K562 (cell line): ENCODE measurements at regions not wholly inside any gene's neighbourhood (a gene's known extent, or its start where the extent isn't known, plus 50 kb on each side); places are given as distances from the start of the nearest gene placed in this dataset.

Source experiments
- ATAC-seq: fragments of 200-7000 bp; cut with Tn5 transposase; 3 replicates; pipeline ENCODE4 v1.9.1; 2020; ENCODE audit warnings: moderate library complexity
- BruUV-seq: library from RNA; stranded (reverse); fragments of 400-500 nt; replicated peaks from 2 replicates; lab custom pipeline; 2021; lab: Mats Ljungman, UMichigan
- CTCF ChIA-PET: fragments of 300-600 bp; formaldehyde crosslinking; extraction: SDS; loops from one replicate; lab custom pipeline; 2021; ENCODE audit warnings: low intra/inter-chr PET ratio; lab: Yijun Ruan, JAX
- POLR2A ChIA-PET: fragments of 300-600, 350-650 bp; sonication (Branson Sonifier 250); formaldehyde crosslinking; extraction: SDS; loops from one replicate; lab custom pipeline; 2021; ENCODE audit warnings: antibody characterized with exemption, inconsistent platforms; lab: Yijun Ruan, JAX
- DNase-seq, 4 experiments: peaks; one replicate each; pipeline versions ENCODE4 v3.0.0 to v3.0.0-alpha.2; 2011 to 2018; ENCODE audit warnings: low spot score in 3 of 4, mixed read lengths in 3 of 4; ENCODE audit errors: extremely low read depth in 1 of 4
- FAIRE-seq: peaks from 2 replicates; lab custom pipeline; 2011; peaks lifted over from hg19 to GRCh38; lab: Jason Lieb, UNC
- H2AFZ ChIP-seq: 2 replicates; pipeline ENCODE4 v1.6.0; 2011; ENCODE audit warnings: low read depth, low read length, control low read depth, inconsistent platforms
- H3K27ac ChIP-seq: fragments of 200-600 bp; 3 replicates; pipeline ENCODE4 v1.8.0; 2011; ENCODE audit warnings: low read depth, mild to moderate bottlenecking, control low read depth, inconsistent platforms, low read length, moderate library complexity, mixed read lengths; ENCODE audit errors: extremely low read depth
- H3K27me3 ChIP-seq, 2 experiments: fragments of 300-600 bp in 1 of 2; 2 replicates in 1 of 2; 3 replicates in 1 of 2; pipeline versions ENCODE4 v1.6.0 to v1.8.0; 2011; ENCODE audit warnings: inconsistent platforms in 2 of 2, low read length in 2 of 2, mild to moderate bottlenecking in 1 of 2, mixed read lengths in 1 of 2, moderate library complexity in 1 of 2; ENCODE audit not compliant: control insufficient read depth in 2 of 2, insufficient read depth in 2 of 2
- H3K36me3 ChIP-seq: fragments of 300-600 bp; 3 replicates; pipeline ENCODE4 v1.8.0; 2011; ENCODE audit warnings: mild to moderate bottlenecking, low read length, inconsistent platforms; ENCODE audit not compliant: control insufficient read depth, insufficient read depth
- H3K4me1 ChIP-seq, 2 experiments: fragments of 200-600 bp in 1 of 2; replicated peaks in 1 of 2; 2 replicates in 1 of 2; 3 replicates in 1 of 2; pipeline versions ENCODE4 v1.5.1 to v1.8.0; 2011; ENCODE audit warnings: inconsistent platforms in 2 of 2, low read length in 2 of 2, mild to moderate bottlenecking in 1 of 2, mixed read lengths in 1 of 2, moderate library complexity in 1 of 2; ENCODE audit not compliant: control insufficient read depth in 2 of 2, insufficient read depth in 2 of 2
- H3K4me2 ChIP-seq: 2 replicates; pipeline ENCODE4 v1.6.1; 2011; ENCODE audit warnings: low read length, control low read depth, inconsistent platforms, mixed read lengths; ENCODE audit not compliant: insufficient read depth
- H3K4me3 ChIP-seq: fragments of 200-600 bp; sonication (generic), shearing (Covaris generic); 2 replicates; pipeline ENCODE4 v1.5.1; 2016; ENCODE audit warnings: control low read depth, inconsistent platforms
- H3K79me2 ChIP-seq: fragments of 200-600 bp; 3 replicates; pipeline ENCODE4 v1.8.0; 2011; ENCODE audit warnings: low read length, inconsistent platforms; ENCODE audit not compliant: control insufficient read depth, insufficient read depth
- H3K9ac ChIP-seq, 2 experiments: 2 replicates each; pipeline versions ENCODE4 v1.6.0 to v1.6.1; 2011; ENCODE audit warnings: low read depth in 2 of 2, low read length in 2 of 2, control low read depth in 1 of 2, inconsistent platforms in 1 of 2, mild to moderate bottlenecking in 1 of 2, mixed read lengths in 1 of 2; ENCODE audit not compliant: insufficient read depth in 1 of 2
- H3K9me1 ChIP-seq: one replicate; pipeline ENCODE4 v1.6.0; 2011; ENCODE audit warnings: inconsistent platforms, mild to moderate bottlenecking, low read length, moderate library complexity; ENCODE audit not compliant: control insufficient read depth, insufficient read depth
- H3K9me3 ChIP-seq: replicated peaks from 2 replicates; pipeline ENCODE4 v1.5.1; 2011; ENCODE audit warnings: low read depth, low read length, inconsistent platforms; ENCODE audit not compliant: control insufficient read depth, insufficient read depth
- H4K20me1 ChIP-seq: replicated peaks from 2 replicates; pipeline ENCODE4 v1.6.1; 2011; ENCODE audit warnings: low read length, inconsistent platforms, mixed read lengths; ENCODE audit not compliant: control insufficient read depth, insufficient read depth
- ILF3 ChIP-seq: fragments of 450-650 bp; IDR thresholded peaks from 2 replicates; pipeline ENCODE4 v1.6.1; 2018; ENCODE audit warnings: antibody characterized with exemption, mild to moderate bottlenecking, moderate library complexity, borderline replicate concordance
- NR2C2 ChIP-seq, 2 experiments: fragments of 200-800 bp in 1 of 2; sonication (Bioruptor generic) in 1 of 2; sonication (generic) in 1 of 2; formaldehyde crosslinking in 1 of 2; IDR thresholded peaks; 2 replicates each; pipeline versions ENCODE4 v1.6.1 to v1.8.0; 2016 to 2022; ENCODE audit warnings: mild to moderate bottlenecking in 1 of 2, missing compliant biosample characterization in 1 of 2, missing genetic modification characterization in 1 of 2, missing genetic modification reagents in 1 of 2
- POLR2G ChIP-seq: fragments of 200-400 bp; formaldehyde crosslinking; IDR thresholded peaks from 2 replicates; pipeline ENCODE4 v1.6.1; 2017; ENCODE audit warnings: low read depth, mild to moderate bottlenecking, antibody characterized with exemption, low read length, moderate library complexity
- PYGO2 ChIP-seq: fragments of 450-650 bp; IDR thresholded peaks from 2 replicates; pipeline ENCODE4 v1.6.1; 2016; ENCODE audit warnings: mild to moderate bottlenecking, missing genetic modification characterization, moderate library complexity, missing compliant biosample characterization
- RAD51 ChIP-seq: fragments of 450-650 bp; IDR thresholded peaks from 2 replicates; pipeline ENCODE4 v1.7.1; 2016; ENCODE audit warnings: low read depth, mild to moderate bottlenecking, borderline replicate concordance
- ZNF717 ChIP-seq: fragments of 250-450 bp; sonication (Bioruptor Pico); IDR thresholded peaks from 2 replicates; pipeline ENCODE4 v1.5.0; 2021
- ZNF764 ChIP-seq: fragments of 250-450 bp; sonication (Bioruptor Pico); IDR thresholded peaks from 2 replicates; pipeline ENCODE4 v1.4.0; 2020; ENCODE audit warnings: low read depth, mild to moderate bottlenecking, moderate library complexity
- WGBS: fragments of 100-300 bp; shearing (Covaris generic); methylation state at CpG from one replicate; pipeline ENCODE4 v1.1.6; 2016; ENCODE audit warnings: low coverage, mixed read lengths; ENCODE audit not compliant: insufficient coverage; ENCODE audit errors: missing lambda C conversion rate; 5-methylcytosine and 5-hydroxymethylcytosine counted together
- in situ Hi-C: fragments of 300-500 bp; cut with MboI; formaldehyde crosslinking; loops from 4 replicates; pipeline ENCODE4 v1.15.0; 2018; ENCODE audit warnings: inconsistent platforms, mixed read lengths
- intact Hi-C: fragments of 100-400 bp; cut with micrococcal nuclease; formaldehyde crosslinking; loops from 2 replicates; pipeline ENCODE4 v1.14.2; 2022
- TF ChIP-seq, protein P1 (sequence below): sonication (generic); formaldehyde crosslinking; IDR thresholded peaks from 2 replicates; pipeline ENCODE4 v1.5.0; 2020; ENCODE audit warnings: missing genetic modification reagents

DNA sequence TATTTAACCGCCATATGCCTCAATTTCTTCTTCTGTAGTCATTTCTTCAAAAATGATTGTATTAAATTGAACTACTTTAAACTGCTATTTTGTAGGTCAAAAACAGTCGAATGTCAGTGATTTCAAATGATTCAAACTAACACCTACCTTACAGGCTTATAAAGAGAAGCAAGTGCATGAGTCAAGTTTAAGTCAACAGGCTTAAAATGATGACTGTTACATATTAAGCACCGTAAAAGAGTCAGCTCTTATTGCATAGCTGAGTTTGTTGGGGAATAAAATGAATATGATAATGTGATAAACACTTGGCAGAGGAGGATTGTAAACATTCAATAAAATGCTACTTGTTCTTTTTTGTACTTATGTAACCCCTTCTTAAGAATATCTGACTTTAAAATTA lies 90.1 kb upstream of the ANKRD1 start:
- Histone ChIP-seq H3K27me3 (peaks cover 0 to 2% of the 10 kb centered on the region in 2 experiments; a peak in 1 of 5 replicates), H4K20me1 (no peaks in the 10 kb centered on the region), H3K4me3 (no peak overlapping the region), H3K27ac (no peak overlapping the region), H3K36me3 (no peaks in the 10 kb centered on the region), H3K4me2 (no peak overlapping the region), H3K4me1 (no peaks in the 10 kb centered on the region), H3K9me1 (no peaks in the 10 kb centered on the region), H2AFZ (no peak overlapping the region), H3K9me3 (no peaks in the 10 kb centered on the region), H3K9ac (no peak overlapping the region), H3K79me2 (no peaks in the 10 kb centered on the region)
- BruUV-seq = no TSS peak
- DNase-seq (no peak), FAIRE-seq (no peak), ATAC-seq (no peak)
- in situ Hi-C loops = no loop called here
- ChIA-PET CTCF (no interaction called here), POLR2A (interaction anchor here (0.7 kb wide), 1 partner anchor 11 kb away, joined by 3 read pairs; no protein-coding TSS in a partner anchor)
- intact Hi-C loops = no loop called here
- 3% methylated on average over 3 of the region's 3 CpGs for WGBS
- TF ChIP-seq RAD51 (no peak), PYGO2 (tag) (no peak)
- TF ChIP-seq, all 486 proteins: peak for 0

DNA sequence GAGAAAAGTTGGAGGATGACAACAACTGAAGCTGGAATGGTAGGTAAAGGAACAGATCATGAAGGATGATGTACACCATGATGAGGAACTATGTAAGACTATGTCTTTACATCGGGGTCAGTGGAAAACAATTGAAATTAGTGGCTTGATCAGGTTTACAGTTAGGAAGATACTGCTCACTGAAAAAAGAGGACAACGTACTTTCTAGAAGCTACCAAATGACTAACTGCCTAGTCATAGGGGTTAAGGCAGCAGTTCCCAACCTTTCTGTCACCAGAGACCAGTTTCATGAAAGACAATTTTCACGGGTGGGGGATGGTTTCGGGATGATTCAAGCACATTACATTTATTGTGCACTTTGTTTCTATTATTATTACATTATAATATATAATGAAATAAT lies 91.6 kb upstream of the ANKRD1 start:
- no peaks in the 10 kb centered on the region for H3K79me2 ChIP-seq
- in situ Hi-C loops = no loop called here
- CTCF ChIA-PET = no interaction called here
- no peak for DNase-seq
- H3K9ac ChIP-seq = no peak overlapping the region
- H3K9me3 ChIP-seq = no peaks in the 10 kb centered on the region
- ATAC-seq = no peak
- no peaks in the 10 kb centered on the region for H3K4me1 ChIP-seq
- no TSS peak for BruUV-seq
- H3K4me2 ChIP-seq = no peak overlapping the region
- H4K20me1 ChIP-seq = no peaks in the 10 kb centered on the region
- no peak for FAIRE-seq
- TF ChIP-seq, protein P1, sequence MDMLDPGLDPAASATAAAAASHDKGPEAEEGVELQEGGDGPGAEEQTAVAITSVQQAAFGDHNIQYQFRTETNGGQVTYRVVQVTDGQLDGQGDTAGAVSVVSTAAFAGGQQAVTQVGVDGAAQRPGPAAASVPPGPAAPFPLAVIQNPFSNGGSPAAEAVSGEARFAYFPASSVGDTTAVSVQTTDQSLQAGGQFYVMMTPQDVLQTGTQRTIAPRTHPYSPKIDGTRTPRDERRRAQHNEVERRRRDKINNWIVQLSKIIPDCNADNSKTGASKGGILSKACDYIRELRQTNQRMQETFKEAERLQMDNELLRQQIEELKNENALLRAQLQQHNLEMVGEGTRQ (CRISPR knock-in tag) = no peak
- no peak for TF ChIP-seq NR2C2 (CRISPR knock-in tag; IDR thresholded peaks at IDR 0.05)
- no peak for TF ChIP-seq NR2C2 (tag; IDR thresholded peaks at IDR 0.05)
- no peak for TF ChIP-seq POLR2G
- TF ChIP-seq ZNF717 (CRISPR knock-in tag) = no peak
- no peak for TF ChIP-seq ZNF764 (CRISPR knock-in tag)
- no peak for TF ChIP-seq ILF3
- TF ChIP-seq, all 486 proteins: peak for 0
- Histone ChIP-seq H3K4me3 (no peak overlapping the region), H3K36me3 (no peaks in the 10 kb centered on the region), H3K9me1 (no peaks in the 10 kb centered on the region), H2AFZ (no peak overlapping the region), H3K27me3 (peaks cover 0 to 2% of the 10 kb centered on the region in 2 experiments; a peak in 1 of 5 replicates), H3K27ac (no peak overlapping the region)
- POLR2A ChIA-PET = no interaction called here
- 0% methylated on average over 4 of the region's 4 CpGs for WGBS
- intact Hi-C loops = no loop called here
